Spleen (tissue), 7 donors: ENCODE measurements at regions not wholly inside any gene's neighbourhood (a gene's known extent, or its start where the extent isn't known, plus 50 kb on each side); places are given as distances from the start of the nearest gene placed in this dataset.

ENCODE experiments used
- POLR2A ChIP-seq, 3 donors: fragments of 450-650 bp; IDR thresholded peaks; one replicate each; pipeline ENCODE4 v1.5.1; 2017; ENCODE audit warnings: antibody characterized with exemption in 3 of 3, mild to moderate bottlenecking in 1 of 3
- POLR2AphosphoS5 ChIP-seq, 3 donors: sonication (generic); formaldehyde crosslinking; IDR thresholded peaks; one replicate each; pipeline ENCODE4 v1.5.1; 2017; ENCODE audit warnings: antibody characterized with exemption in 3 of 3
- TF ChIP-seq, protein P1 (sequence below), 11 experiments: fragments of 200-600 bp in 7 of 11; fragments of 450-650 bp in 4 of 11; sonication (generic) in 4 of 11; IDR thresholded peaks in 8 of 11; conservative IDR thresholded peaks in 3 of 11; 1 replicate in 7 of 11; 2 replicates in 4 of 11; pipeline versions ENCODE4 v1.4.0 to v1.8.0; 2016 to 2021; ENCODE audit warnings: antibody characterized with exemption in 11 of 11, inconsistent platforms in 4 of 11, mild to moderate bottlenecking in 1 of 11
- donor health status: DM: no; HTN: no; CAD: no; lungs with moderate emphysema.
- donor health status: DM: no; HTN: no; CAD: no.
- donor health status: DM: no; HTN: no; CAD: no.

DNA sequence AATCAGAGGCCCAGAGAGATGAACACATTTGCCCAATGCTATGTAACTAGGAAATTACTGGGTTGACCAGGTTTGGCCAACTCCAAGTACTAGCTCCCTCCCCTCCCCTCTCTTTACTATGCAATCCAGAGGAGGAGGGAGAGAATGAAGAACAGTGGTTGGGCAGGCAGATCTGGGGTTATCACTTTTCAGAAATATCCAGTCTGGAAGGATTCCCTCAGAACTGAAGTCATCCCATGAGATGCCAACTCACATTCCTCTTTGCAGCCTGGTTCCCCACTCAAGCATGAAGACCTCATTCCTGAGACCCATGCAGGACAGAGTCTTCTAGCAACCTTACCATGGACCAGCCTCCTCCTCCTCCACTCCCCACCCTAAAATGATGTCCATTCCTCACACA is 201.1 kb downstream of the TLE3 start:
- TF ChIP-seq, protein P1, sequence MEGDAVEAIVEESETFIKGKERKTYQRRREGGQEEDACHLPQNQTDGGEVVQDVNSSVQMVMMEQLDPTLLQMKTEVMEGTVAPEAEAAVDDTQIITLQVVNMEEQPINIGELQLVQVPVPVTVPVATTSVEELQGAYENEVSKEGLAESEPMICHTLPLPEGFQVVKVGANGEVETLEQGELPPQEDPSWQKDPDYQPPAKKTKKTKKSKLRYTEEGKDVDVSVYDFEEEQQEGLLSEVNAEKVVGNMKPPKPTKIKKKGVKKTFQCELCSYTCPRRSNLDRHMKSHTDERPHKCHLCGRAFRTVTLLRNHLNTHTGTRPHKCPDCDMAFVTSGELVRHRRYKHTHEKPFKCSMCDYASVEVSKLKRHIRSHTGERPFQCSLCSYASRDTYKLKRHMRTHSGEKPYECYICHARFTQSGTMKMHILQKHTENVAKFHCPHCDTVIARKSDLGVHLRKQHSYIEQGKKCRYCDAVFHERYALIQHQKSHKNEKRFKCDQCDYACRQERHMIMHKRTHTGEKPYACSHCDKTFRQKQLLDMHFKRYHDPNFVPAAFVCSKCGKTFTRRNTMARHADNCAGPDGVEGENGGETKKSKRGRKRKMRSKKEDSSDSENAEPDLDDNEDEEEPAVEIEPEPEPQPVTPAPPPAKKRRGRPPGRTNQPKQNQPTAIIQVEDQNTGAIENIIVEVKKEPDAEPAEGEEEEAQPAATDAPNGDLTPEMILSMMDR (IDR thresholded peaks at IDR 0.05 in 8 of 11, conservative IDR thresholded peaks at IDR 0.05 in 3 of 11), result no peak
- TF ChIP-seq POLR2A (IDR thresholded peaks at IDR 0.05) (no peak), POLR2AphosphoS5 (IDR thresholded peaks at IDR 0.05) (no peak)
